ENCODE measurements at regions not wholly inside any gene's neighbourhood (a gene's known extent, or its start where the extent isn't known, plus 50 kb on each side); places are given as distances from the start of the nearest gene placed in this dataset.

- Histone ChIP-seq H3K9me3 (ENCODE audit: low read length) (no peaks in the 10 kb centered on the region), H2AFZ (ENCODE audit: low read length) (no peak overlapping the region), H3K9me2 (ENCODE audit: low read depth, low read length) (no peaks in the 10 kb centered on the region), H3K4me1 (ENCODE audit: insufficient read depth, low read length, severe bottlenecking) (no peaks in the 10 kb centered on the region), H3K4me2 (ENCODE audit: low read length) (no peak overlapping the region), H3K9ac (ENCODE audit: low read length) (no peak overlapping the region), H3K79me2 (ENCODE audit: insufficient read depth, low read length) (no peaks in the 10 kb centered on the region), H3K4me3 (ENCODE audit: low read depth, low read length, poor library complexity, severe bottlenecking) (no peak overlapping the region), H3F3A (ENCODE audit: insufficient read depth, low read length) (no peaks in the 10 kb centered on the region), H4K20me1 (ENCODE audit: insufficient read depth, low read length) (no peaks in the 10 kb centered on the region), H3K27me3 (ENCODE audit: insufficient read depth, low read length) (no peaks in the 10 kb centered on the region), H3K27ac (ENCODE audit: low read depth, low read length, poor library complexity, severe bottlenecking) (no peak overlapping the region), H3K36me3 (ENCODE audit: insufficient read depth, low read length) (no peaks in the 10 kb centered on the region)
- TF ChIP-seq EZH2 (IDR thresholded peaks at IDR 0.05; ENCODE audit: borderline replicate concordance, low read length) (no peak), CTCF (IDR thresholded peaks at IDR 0.05; ENCODE audit: low read length) (no peak)
Measured at GRCh38 chr12:127820846-127821245, 446.1 kb upstream of the TMEM132C start.

- Histone ChIP-seq H3K27me3 (ENCODE audit: insufficient read depth, low read length) (no peaks in the 10 kb centered on the region), H3F3A (ENCODE audit: insufficient read depth, low read length) (no peaks in the 10 kb centered on the region), H3K4me1 (ENCODE audit: insufficient read depth, low read length, severe bottlenecking) (no peaks in the 10 kb centered on the region), H2AFZ (ENCODE audit: low read length) (no peak overlapping the region), H4K20me1 (ENCODE audit: insufficient read depth, low read length) (no peaks in the 10 kb centered on the region), H3K4me2 (ENCODE audit: low read length) (no peak overlapping the region), H3K9me3 (ENCODE audit: low read length) (0 out of 2 replicates have a peak, but pooled peaks cover 3% of the 10 kb centered on the region), H3K79me2 (ENCODE audit: insufficient read depth, low read length) (no peaks in the 10 kb centered on the region), H3K36me3 (ENCODE audit: insufficient read depth, low read length) (no peaks in the 10 kb centered on the region), H3K9ac (ENCODE audit: low read length) (no peak overlapping the region), H3K27ac (ENCODE audit: low read depth, low read length, poor library complexity, severe bottlenecking) (no peak overlapping the region), H3K4me3 (ENCODE audit: low read depth, low read length, poor library complexity, severe bottlenecking) (no peak overlapping the region), H3K9me2 (ENCODE audit: low read depth, low read length) (no peaks in the 10 kb centered on the region)
- TF ChIP-seq CTCF (IDR thresholded peaks at IDR 0.05; ENCODE audit: low read length) = no peak
- no peak for TF ChIP-seq EZH2 (IDR thresholded peaks at IDR 0.05; ENCODE audit: borderline replicate concordance, low read length)
Measured at GRCh38 chr12:127822809-127823411, 444.1 kb upstream of the TMEM132C start.

GRCh38 chr12:127823801-127824200 is 443.2 kb upstream of the TMEM132C start:
- H3K4me1 ChIP-seq (ENCODE audit: insufficient read depth, low read length, severe bottlenecking) = no peaks in the 10 kb centered on the region
- no peak overlapping the region for H3K9ac ChIP-seq (ENCODE audit: low read length)
- no peak overlapping the region for H3K27ac ChIP-seq (ENCODE audit: low read depth, low read length, poor library complexity, severe bottlenecking)
- H3K36me3 ChIP-seq (ENCODE audit: insufficient read depth, low read length) = no peaks in the 10 kb centered on the region
- H3K9me3 ChIP-seq (ENCODE audit: low read length) = 0 out of 2 replicates have a peak, but pooled peaks cover 3% of the 10 kb centered on the region
- no peak for TF ChIP-seq CTCF (IDR thresholded peaks at IDR 0.05; ENCODE audit: low read length)
- TF ChIP-seq EZH2 (IDR thresholded peaks at IDR 0.05; ENCODE audit: borderline replicate concordance, low read length) = no peak
- H4K20me1 ChIP-seq (ENCODE audit: insufficient read depth, low read length) = no peaks in the 10 kb centered on the region
- H3K9me2 ChIP-seq (ENCODE audit: low read depth, low read length) = no peaks in the 10 kb centered on the region
- H3K27me3 ChIP-seq (ENCODE audit: insufficient read depth, low read length) = no peaks in the 10 kb centered on the region
- H2AFZ ChIP-seq (ENCODE audit: low read length) = no peak overlapping the region
- no peak overlapping the region for H3K4me2 ChIP-seq (ENCODE audit: low read length)
- no peaks in the 10 kb centered on the region for H3K79me2 ChIP-seq (ENCODE audit: insufficient read depth, low read length)
- no peak overlapping the region for H3K4me3 ChIP-seq (ENCODE audit: low read depth, low read length, poor library complexity, severe bottlenecking)
- no peaks in the 10 kb centered on the region for H3F3A ChIP-seq (ENCODE audit: insufficient read depth, low read length)
